SK-N-SH treated with all-trans-retinoic acid at 6 μM for 48 hours (cell line): ENCODE measurements at regions not wholly inside any gene's neighbourhood (a gene's known extent, or its start where the extent isn't known, plus 50 kb on each side); places are given as distances from the start of the nearest gene placed in this dataset.

Source experiments
- ARNTL ChIP-seq: fragments of 450-650 bp; formaldehyde crosslinking; IDR thresholded peaks from 2 replicates; pipeline ENCODE4 v1.5.0; 2020; ENCODE audit warnings: low read depth, mild to moderate bottlenecking, moderate library complexity, borderline replicate concordance
- BACH2 ChIP-seq: fragments of 250-450 bp; sonication (Bioruptor Pico); IDR thresholded peaks from 2 replicates; pipeline ENCODE4 v1.9.0; 2021; ENCODE audit warnings: mild to moderate bottlenecking, borderline replicate concordance
- CREB5 ChIP-seq: fragments of 250-450 bp; sonication (Bioruptor Pico); IDR thresholded peaks from 2 replicates; pipeline ENCODE4 v1.5.1; 2020; ENCODE audit warnings: low read depth, mild to moderate bottlenecking, moderate library complexity
- ESRRG ChIP-seq: fragments of 250-450 bp; sonication (Bioruptor Pico); IDR thresholded peaks from 2 replicates; pipeline ENCODE4 v1.6.1; 2021; ENCODE audit warnings: mild to moderate bottlenecking
- GLIS3 ChIP-seq: fragments of 250-450 bp; sonication (Bioruptor Pico); IDR thresholded peaks from 2 replicates; pipeline ENCODE4 v1.5.0; 2020; ENCODE audit warnings: mild to moderate bottlenecking, moderate library complexity
- ISL1 ChIP-seq: fragments of 250-450 bp; sonication (Bioruptor Pico); IDR thresholded peaks from 2 replicates; pipeline ENCODE4 v2.1.2; 2022; ENCODE audit warnings: mild to moderate bottlenecking, moderate library complexity
- PATZ1 ChIP-seq: fragments of 250-450 bp; sonication (Bioruptor Pico); IDR thresholded peaks from 2 replicates; pipeline ENCODE4 v1.8.0; 2020; ENCODE audit warnings: mild to moderate bottlenecking, moderate library complexity, borderline replicate concordance
- POU6F1 ChIP-seq: fragments of 250-450 bp; sonication (Bioruptor Pico); IDR thresholded peaks from 2 replicates; pipeline ENCODE4 v1.8.0; 2021; ENCODE audit warnings: low read depth, mild to moderate bottlenecking, moderate library complexity, borderline replicate concordance
- PPARA ChIP-seq: fragments of 250-450 bp; sonication (Bioruptor Pico); IDR thresholded peaks from 2 replicates; pipeline ENCODE4 v1.5.0; 2020; ENCODE audit warnings: mild to moderate bottlenecking, borderline replicate concordance
- TOX ChIP-seq: fragments of 250-450 bp; sonication (Bioruptor Pico); IDR thresholded peaks from 2 replicates; pipeline ENCODE4 v1.8.0; 2021; ENCODE audit warnings: mild to moderate bottlenecking, moderate library complexity, borderline replicate concordance
- ZFP30 ChIP-seq: fragments of 450-650 bp; formaldehyde crosslinking; IDR thresholded peaks from 2 replicates; pipeline ENCODE4 v1.5.0; 2022; ENCODE audit warnings: mild to moderate bottlenecking, moderate library complexity
- ZNF70 ChIP-seq: fragments of 450-650 bp; formaldehyde crosslinking; IDR thresholded peaks from 2 replicates; pipeline ENCODE4 v1.5.0; 2020; ENCODE audit warnings: mild to moderate bottlenecking, moderate library complexity

GRCh38 chr1:95517506-95517905 lies 283.5 kb downstream of the RWDD3 start:
- TF ChIP-seq ZNF70 (CRISPR knock-in tag): no peak
- TF ChIP-seq ARNTL: no peak
- TF ChIP-seq TOX (CRISPR knock-in tag): no peak
- no peak for TF ChIP-seq ZFP30
- TF ChIP-seq ISL1 (CRISPR knock-in tag): no peak
- TF ChIP-seq BACH2 (CRISPR knock-in tag): no peak
- TF ChIP-seq PATZ1 (CRISPR knock-in tag): no peak
- no peak for TF ChIP-seq CREB5 (CRISPR knock-in tag)
- no peak for TF ChIP-seq ESRRG (CRISPR knock-in tag)
- no peak for TF ChIP-seq POU6F1 (CRISPR knock-in tag)
- TF ChIP-seq GLIS3 (CRISPR knock-in tag): no peak
- no peak for TF ChIP-seq PPARA (CRISPR knock-in tag)
